DND-41 (cell line): ENCODE measurements at regions not wholly inside any gene's neighbourhood (a gene's known extent, or its start where the extent isn't known, plus 50 kb on each side); places are given as distances from the start of the nearest gene placed in this dataset.

Experiments
- ATAC-seq: fragments of 200-7000 bp; cut with Tn5 transposase; 3 replicates; pipeline ENCODE4 v1.9.1; 2021; ENCODE audit warnings: low read depth; ENCODE audit not compliant: insufficient read depth
- DNase-seq: peaks from one replicate; pipeline ENCODE4 v3.0.0-alpha.2; 2020
- H2AFZ ChIP-seq: 2 replicates; pipeline ENCODE4 v1.6.0; 2012; ENCODE audit warnings: low read depth, low read length
- H3K27ac ChIP-seq: 2 replicates; pipeline ENCODE4 v1.5.1; 2012; ENCODE audit warnings: low read length, inconsistent platforms
- H3K27me3 ChIP-seq: fragments of 200-600 bp; sonication (generic); 2 replicates; pipeline ENCODE4 v1.6.0; 2012; ENCODE audit warnings: low read length, mild to moderate bottlenecking, inconsistent platforms; ENCODE audit not compliant: insufficient read depth, poor library complexity
- H3K36me3 ChIP-seq: 2 replicates; pipeline ENCODE4 v1.5.1; 2012; ENCODE audit warnings: low read length, inconsistent platforms; ENCODE audit not compliant: insufficient read depth
- H3K4me1 ChIP-seq: 2 replicates; pipeline ENCODE4 v1.5.1; 2012; ENCODE audit warnings: mild to moderate bottlenecking, low read length; ENCODE audit not compliant: insufficient read depth
- H3K4me2 ChIP-seq: 2 replicates; pipeline ENCODE4 v1.6.0; 2012; ENCODE audit warnings: mild to moderate bottlenecking, moderate library complexity, low read length, inconsistent platforms; ENCODE audit not compliant: insufficient read depth
- H3K4me3 ChIP-seq, 2 experiments: fragments of 200-600 bp in 1 of 2; shearing (Covaris generic) in 1 of 2; 2 replicates each; pipeline ENCODE4 v1.5.1; 2012 to 2016; ENCODE audit warnings: inconsistent platforms in 2 of 2, low read length in 2 of 2, mild to moderate bottlenecking in 2 of 2, low read depth in 1 of 2, moderate library complexity in 1 of 2
- H3K79me2 ChIP-seq: 2 replicates; pipeline ENCODE4 v1.6.0; 2012; ENCODE audit warnings: low read length, inconsistent platforms; ENCODE audit not compliant: insufficient read depth
- H3K9ac ChIP-seq: 2 replicates; pipeline ENCODE4 v1.6.0; 2012; ENCODE audit warnings: low read depth, mild to moderate bottlenecking, inconsistent platforms, low read length, moderate library complexity
- H3K9me3 ChIP-seq: 2 replicates; pipeline ENCODE4 v1.5.1; 2012; ENCODE audit warnings: low read length, moderate library complexity, mild to moderate bottlenecking, inconsistent platforms; ENCODE audit not compliant: insufficient read depth, severe bottlenecking
- H4K20me1 ChIP-seq: 2 replicates; pipeline ENCODE4 v1.6.0; 2012; ENCODE audit warnings: low read length; ENCODE audit not compliant: insufficient read depth
- CTCF ChIP-seq: IDR thresholded peaks from 2 replicates; pipeline ENCODE4 v1.5.1; 2012; ENCODE audit warnings: borderline replicate concordance, low read length, moderate library complexity, mild to moderate bottlenecking; ENCODE audit not compliant: poor library complexity, severe bottlenecking; ENCODE audit errors: extremely low read depth
- EZH2 ChIP-seq: IDR thresholded peaks from 3 replicates; pipeline ENCODE4 v1.6.1; 2012; ENCODE audit warnings: borderline replicate concordance, low read depth, mild to moderate bottlenecking, moderate library complexity, low read length, inconsistent platforms; ENCODE audit not compliant: severe bottlenecking

- Histone ChIP-seq H3K27ac (no peak overlapping the region), H3K9me3 (no peaks in the 10 kb centered on the region), H3K9ac (no peak overlapping the region), H3K79me2 (no peaks in the 10 kb centered on the region), H3K4me3 (no peak overlapping the region), H3K27me3 (peaks cover 6% of the 10 kb centered on the region), H4K20me1 (no peaks in the 10 kb centered on the region), H3K36me3 (no peaks in the 10 kb centered on the region), H2AFZ (no peak overlapping the region), H3K4me1 (no peaks in the 10 kb centered on the region), H3K4me2 (no peak overlapping the region)
- ATAC-seq (no peak), DNase-seq (no peak)
- no peak for TF ChIP-seq CTCF
- TF ChIP-seq EZH2, result no peak
These were observed 97.9 kb upstream of the MBNL2 start for GRCh38 chr13:97124206-97124605.

- TF ChIP-seq CTCF, result no peak
- TF ChIP-seq EZH2, result no peak
- no peak overlapping the region for H3K4me3 ChIP-seq
- no peaks in the 10 kb centered on the region for H3K9me3 ChIP-seq
- H3K36me3 ChIP-seq, result no peaks in the 10 kb centered on the region
- no peaks in the 10 kb centered on the region for H4K20me1 ChIP-seq
- ATAC-seq, result no peak
- H3K9ac ChIP-seq, result no peak overlapping the region
- no peaks in the 10 kb centered on the region for H3K79me2 ChIP-seq
- no peaks in the 10 kb centered on the region for H3K4me1 ChIP-seq
- DNase-seq, result no peak
- no peak overlapping the region for H3K27ac ChIP-seq
- no peak overlapping the region; the same call in 1 of the 2 replicates for H2AFZ ChIP-seq
- H3K4me2 ChIP-seq, result no peak overlapping the region
- H3K27me3 ChIP-seq, result peaks cover 4% of the 10 kb centered on the region
These were observed 97.0 kb upstream of the MBNL2 start for GRCh38 chr13:97124915-97125809.

- H4K20me1 ChIP-seq, result no peaks in the 10 kb centered on the region
- H3K27ac ChIP-seq, result no peak overlapping the region
- no peak overlapping the region for H2AFZ ChIP-seq
- ATAC-seq (no peak), DNase-seq (no peak)
- H3K79me2 ChIP-seq, result no peaks in the 10 kb centered on the region
- no peak overlapping the region for H3K4me2 ChIP-seq
- TF ChIP-seq EZH2 (no peak), CTCF (no peak)
- H3K4me1 ChIP-seq, result no peaks in the 10 kb centered on the region
- no peak overlapping the region for H3K4me3 ChIP-seq
- no peaks in the 10 kb centered on the region for H3K36me3 ChIP-seq
- no peak overlapping the region for H3K9ac ChIP-seq
- peaks cover 4% of the 10 kb centered on the region for H3K27me3 ChIP-seq
- no peaks in the 10 kb centered on the region for H3K9me3 ChIP-seq
These were observed 96.1 kb upstream of the MBNL2 start for GRCh38 chr13:97125810-97126738.
